ENCODE measurements at regions not wholly inside any gene's neighbourhood (a gene's known extent, or its start where the extent isn't known, plus 50 kb on each side); places are given as distances from the start of the nearest gene placed in this dataset.
A peak's percentile ranks its signal among the peaks of the same experiment; 100 is the strongest.
"Not testable (repeated sequence)": the region's sequence is repeated elsewhere in the genome, so short reads cannot be mapped to it uniquely, and the experiment has no call there.

DNA sequence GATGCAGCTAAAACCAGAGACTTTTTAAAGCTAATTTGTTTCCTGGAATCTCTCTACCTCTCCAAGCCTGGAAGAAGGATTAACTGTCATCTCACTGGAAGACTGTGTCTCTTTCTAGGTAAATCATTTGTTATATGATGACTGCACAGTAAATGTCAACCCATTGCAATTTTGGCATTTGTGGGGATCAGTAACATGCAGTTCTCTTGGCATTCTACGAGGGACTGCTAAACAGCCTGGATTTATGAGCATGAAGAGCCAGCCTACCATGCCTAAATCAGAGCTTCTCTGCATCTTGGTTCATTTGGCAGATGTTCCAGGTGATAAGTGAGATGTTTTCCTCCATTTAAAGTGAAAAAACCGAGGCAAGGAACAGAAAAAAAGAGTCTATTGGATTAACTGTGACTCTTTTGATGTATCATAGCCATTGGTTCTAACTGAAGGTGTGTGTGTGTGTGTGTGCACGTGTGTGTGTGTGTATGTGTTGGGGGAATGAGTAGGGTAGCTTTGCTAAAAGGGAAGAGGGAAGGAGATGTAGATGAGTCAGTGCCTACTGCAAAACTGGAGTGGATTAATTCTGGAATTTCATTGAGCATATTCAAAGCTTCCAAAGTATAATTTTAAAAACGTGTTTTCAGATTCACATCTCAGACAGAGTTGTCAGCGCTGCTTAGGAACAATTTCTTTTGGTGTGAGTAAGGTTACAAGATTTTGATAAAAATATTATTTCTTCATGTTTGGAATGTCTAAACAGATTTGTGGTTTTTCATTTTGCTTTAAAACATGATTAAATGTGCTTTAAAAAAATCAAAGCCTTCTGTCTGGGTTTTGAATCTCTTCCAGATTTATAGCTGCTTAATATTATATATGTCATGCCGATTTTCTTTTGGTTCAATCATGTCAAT is 123.2 kb upstream of the LNX1 start:
- DNase-seq (ENCODE audit: low read depth): peak; percentile 73

DNA sequence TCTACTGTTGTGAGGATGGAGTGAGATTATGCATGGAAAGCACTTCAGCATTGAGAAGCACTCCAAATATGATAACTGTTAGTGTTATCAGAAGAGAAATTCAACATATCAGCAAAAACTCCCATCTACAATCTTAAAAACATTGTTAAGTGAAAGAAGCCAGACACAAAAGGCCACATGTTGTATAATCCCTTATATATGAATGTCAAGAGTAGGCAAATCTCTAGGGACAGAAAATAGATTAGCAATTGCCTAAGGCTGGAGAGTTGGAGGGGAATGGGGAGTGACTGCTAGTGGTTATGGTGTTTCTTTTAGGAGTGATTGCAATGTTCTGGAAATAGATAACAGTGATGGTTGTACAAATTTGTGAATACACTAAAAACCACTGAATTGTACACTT is 122.5 kb upstream of the LNX1 start:
- no peak for DNase-seq (ENCODE audit: low read depth)

DNA sequence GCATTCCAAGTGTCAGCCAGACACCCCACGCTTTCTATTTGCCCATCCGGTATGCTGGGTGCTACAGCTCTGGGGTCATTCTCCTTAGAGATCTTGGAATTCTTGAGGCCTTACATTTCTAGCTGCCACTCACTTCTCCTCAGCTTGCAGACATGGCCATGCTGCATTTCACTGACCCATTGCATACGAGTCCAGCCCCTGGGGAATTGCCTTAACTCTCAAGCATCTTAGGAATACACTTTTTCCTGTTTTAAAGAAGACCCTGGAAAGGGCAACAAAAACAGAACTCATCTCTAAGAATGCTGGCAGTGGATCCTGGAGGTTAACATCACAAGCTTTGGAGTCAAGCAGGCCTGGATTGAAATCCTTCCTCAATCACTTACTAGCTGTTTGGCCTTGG is 122.0 kb upstream of the LNX1 start:
- DNase-seq (ENCODE audit: low read depth): peak; percentile 36

DNA sequence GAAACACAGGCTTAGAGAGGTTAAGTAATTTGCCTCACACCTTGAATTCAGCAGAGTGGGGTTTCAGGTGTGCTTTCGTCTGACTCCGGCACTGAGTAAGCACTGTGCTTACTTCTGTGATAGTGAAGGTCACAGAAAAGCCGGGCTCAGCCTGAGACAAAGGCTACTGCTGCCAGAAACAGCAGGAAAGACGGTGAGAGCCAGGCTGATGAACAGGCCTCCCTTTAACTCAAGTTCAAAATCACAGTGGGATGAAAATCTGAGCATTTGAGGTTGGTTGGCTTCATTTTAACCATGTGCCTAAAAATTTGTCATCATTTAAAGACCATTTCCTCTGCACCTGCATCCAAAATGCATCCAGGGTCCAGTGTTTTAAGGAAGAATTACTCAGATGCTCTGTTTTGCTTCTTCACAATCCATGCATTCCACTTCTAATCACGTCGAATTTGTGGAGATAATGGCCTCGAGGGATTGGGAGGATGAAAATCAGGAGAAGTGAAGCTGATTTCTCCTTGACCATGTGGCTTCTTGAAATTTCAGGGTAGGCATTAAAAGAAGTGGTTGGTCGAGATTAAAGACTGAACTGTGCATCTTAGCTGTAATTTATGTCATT is 121.2 kb upstream of the LNX1 start:
- no peak for DNase-seq (ENCODE audit: low read depth)

DNA sequence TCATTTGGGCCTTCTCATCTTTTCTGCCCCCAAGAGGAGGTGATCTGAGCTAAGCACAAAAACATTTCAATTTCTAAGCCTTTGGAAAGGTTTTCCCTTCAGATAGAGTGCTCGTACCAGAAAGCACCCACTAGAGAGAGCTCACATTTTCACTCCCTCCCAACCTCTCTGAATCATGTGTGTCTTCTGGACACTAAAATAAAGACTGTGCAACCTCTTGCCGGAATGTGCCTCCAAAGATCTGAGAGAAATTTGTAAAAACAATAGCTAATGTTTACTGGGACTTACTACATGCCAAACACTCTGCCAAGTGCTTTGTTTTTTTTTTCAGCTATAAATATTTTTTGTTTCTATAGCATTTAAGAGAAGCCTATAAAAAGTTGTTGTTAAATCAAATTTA is 120.6 kb upstream of the LNX1 start:
- peak; percentile 63 for DNase-seq (ENCODE audit: low read depth)

DNA sequence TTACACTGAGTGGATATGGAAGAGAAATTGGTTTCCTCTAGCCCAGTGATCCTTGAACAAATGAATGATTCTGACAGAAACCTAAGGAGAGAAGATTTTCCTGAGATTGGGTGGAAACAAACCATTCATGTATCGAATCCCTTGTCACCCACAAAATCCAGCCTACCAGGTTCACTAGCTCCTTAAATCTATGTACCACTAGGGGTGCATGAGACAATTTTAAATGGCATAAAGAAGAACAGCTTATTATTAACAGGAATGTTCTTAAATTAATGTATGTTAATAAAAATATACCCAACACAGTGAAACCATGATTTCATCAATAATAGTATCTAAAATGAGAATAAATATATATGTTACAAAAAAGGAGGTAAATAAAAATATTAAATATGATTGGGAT is 118.4 kb upstream of the LNX1 start:
- no peak for DNase-seq (ENCODE audit: low read depth)

DNA sequence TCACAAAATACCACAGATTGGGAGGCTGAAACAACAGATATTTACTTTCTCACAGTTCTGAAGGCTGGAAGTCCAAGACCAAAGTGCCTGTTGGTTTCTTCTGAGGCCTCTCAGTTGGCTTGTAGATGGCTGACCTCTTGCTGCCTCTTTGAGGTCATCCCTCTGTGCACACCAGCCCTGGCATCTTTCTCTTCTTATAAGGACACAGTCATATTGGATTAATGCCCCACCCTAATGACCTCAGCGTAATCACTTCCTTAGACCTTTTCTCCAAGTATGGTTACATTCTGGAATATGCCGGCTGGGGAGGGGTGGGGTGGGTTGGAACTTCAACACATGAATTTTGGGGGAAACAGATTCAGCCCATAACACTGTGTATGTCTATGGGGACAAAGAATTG is 116.2 kb upstream of the LNX1 start:
- DNase-seq (ENCODE audit: low read depth): no peak

DNA sequence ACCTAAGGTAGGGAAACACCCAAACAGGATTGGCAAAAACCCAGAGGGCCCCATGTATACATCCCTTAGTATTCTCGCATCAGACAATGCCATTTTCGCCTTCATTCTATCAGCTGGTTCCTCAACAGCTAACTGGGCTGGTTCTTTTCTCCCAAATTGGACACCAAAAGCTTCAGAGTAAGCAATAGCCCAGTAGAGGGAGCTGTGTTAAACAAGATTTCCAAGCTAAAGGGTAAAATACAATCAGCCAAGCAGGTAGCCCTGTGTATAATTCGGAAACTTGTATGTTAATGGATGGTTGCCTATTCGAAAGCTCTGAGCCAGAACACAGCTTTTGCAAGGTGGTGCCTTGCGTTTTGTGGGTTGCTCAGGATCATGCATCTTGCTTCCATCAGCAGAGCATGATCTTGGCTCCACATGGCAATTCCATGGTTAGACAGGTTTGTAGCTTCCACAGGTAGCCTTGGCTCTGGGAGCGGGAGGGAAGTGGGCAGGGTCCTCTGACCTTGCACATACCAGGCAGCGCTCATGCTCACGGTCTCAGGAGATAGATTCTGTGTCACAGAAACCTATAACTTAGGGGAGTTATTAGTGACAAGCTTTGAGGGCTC is 115.2 kb upstream of the LNX1 start:
- peak; percentile 62 for DNase-seq (ENCODE audit: low read depth)

DNA sequence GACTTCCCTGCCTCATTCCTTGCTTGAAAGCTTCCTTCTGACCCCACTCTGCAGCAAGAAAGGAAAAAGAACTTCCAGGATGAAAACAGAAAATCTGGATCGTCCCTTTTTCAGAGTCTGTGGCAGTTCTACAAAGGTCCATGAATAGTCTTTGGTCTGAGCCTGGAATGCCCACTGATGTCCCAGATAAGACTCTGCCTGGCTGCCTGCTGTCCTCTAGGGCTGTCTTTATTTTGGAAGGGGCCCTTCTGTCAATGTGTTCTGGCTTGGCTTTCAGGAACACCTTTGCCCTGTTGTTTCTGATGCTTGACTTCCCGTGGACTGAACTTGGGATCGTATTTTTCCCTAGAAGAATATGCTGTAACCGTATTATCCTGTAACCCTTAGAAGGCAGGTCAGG is 114.7 kb upstream of the LNX1 start:
- no peak for DNase-seq (ENCODE audit: low read depth)

DNA sequence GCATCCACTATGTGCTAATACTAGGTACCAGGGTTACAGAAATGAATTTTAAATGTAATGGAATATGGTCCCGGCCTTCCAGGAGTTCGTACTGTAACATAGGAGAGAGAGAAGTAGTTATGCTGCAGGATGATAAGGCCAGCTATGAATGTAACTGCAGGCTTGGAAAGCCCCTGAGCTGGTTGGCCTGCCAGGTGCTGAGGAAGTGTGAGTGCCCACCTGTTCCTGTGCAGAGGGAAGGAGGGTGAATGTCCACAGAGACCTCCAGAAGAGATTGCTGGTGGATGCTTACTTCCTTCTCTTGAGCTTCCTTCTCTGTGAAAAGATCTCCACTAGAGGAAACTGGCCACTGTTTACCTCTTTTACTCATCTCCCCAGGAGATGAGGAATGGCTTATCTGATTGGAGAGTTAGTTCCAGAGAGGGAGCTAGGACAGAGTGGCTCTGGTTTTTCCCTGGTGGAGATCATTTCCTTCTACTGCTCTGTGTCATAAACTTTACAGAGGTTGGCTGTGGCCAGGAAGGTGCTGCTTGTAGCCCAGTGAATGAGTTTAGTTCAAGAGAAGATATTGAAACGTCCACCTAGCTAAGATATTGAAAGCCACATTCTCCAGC is 114.0 kb upstream of the LNX1 start:
- DNase-seq (ENCODE audit: low read depth): no peak

DNA sequence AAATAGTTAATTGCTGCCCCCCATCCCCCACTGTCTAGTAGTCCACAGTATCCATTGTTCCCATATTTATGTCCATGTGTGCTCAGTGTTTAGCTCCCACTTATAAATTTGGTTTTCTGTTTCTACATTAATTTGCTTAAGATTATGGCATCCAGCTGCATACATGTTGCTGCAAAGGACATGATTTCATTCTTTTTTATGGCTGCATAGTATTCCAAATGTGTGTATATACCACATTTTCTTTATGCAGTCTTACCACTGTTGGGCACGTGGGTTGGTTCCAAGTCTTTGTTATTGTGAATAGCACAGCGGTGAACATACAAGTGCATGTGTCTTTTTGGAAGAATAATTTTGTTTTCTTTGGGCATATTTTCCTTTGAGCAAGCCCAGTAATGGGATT is 113.0 kb upstream of the LNX1 start:
- no peak for DNase-seq (ENCODE audit: low read depth)

DNA sequence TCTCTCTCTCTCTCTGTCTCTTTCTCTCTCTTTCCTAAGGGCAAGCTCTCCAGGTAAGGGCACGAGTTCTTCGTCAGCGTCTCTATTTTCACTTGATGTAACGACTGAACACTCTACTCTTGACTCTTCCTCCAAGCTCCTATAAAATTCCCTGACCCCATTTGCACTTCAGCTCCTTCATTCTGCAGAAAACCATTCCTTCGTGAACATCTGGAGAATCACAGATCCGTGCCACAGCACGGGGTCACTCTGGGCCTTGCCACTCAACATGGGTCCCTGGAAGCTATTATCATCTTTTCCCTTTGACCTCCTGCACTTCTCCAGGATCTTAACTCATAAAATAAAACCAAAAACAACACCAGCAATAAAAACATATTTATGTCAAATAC is 112.0 kb upstream of the LNX1 start:
- no peak for DNase-seq (ENCODE audit: low read depth)

DNA sequence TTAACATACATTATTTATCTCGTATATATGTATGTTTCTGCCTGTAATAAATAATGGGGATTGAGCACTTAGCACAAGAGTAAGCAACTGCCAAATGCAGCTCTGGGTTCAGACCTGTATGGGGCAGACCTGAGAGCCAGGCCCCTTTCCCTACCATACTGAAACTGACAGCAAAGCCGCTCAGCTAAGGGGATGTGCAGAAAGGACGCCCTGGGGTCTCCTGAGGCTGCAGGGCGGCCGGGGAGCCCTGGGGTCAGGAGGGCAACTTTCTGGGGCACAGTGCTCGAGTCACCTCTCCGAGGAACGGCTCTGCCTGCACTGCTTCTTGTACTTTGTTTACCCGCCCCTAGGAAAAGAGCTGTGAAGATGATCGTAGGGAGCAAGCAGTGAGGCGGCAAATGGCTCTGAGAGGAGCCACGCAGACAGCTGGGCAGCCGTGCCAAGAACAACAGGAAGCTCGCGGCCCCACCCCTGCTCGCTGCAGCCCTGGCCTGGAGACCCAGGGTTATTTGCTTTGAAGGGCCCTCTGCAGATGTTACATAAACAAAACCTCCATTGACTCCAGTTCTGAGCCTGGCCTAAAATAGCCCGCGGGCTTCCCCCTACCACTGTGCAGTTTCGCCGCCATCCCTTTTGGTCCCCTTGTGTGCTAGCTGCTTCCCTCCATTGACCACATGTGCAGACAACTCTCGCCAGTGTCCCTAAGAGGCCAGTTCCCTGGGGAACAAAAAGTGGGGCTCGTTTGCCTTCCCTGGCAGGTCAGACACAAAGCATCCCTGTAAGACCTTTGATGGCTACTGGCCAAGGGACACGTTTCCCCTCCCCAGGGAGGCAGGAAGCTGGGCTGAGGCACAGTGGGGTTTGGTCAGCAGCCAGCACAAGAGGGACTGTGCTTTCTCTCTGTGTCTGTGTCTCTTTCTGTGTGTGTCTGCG is 111.3 kb upstream of the LNX1 start:
- DNase-seq (ENCODE audit: low read depth): peak; percentile 82

DNA sequence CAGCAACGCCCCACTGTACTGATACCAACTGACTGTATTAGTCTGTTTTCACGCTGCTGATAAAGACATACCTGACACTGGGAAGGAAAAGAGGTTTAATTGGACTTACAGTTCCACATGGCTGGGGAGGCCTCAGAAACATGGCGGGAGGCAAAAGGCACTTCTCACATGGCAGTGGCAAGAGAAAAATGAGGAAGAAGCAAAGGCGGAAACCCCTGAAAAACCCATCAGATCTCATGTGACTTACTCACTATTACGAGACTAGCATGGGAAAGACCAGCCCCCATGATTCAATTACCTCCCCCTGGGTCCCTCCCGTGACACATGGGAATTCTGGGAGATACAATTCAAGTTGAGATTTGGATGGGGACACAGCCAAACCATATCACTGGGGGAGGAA is 110.0 kb upstream of the LNX1 start:
- not testable (repeated sequence) for DNase-seq (ENCODE audit: low read depth)

DNA sequence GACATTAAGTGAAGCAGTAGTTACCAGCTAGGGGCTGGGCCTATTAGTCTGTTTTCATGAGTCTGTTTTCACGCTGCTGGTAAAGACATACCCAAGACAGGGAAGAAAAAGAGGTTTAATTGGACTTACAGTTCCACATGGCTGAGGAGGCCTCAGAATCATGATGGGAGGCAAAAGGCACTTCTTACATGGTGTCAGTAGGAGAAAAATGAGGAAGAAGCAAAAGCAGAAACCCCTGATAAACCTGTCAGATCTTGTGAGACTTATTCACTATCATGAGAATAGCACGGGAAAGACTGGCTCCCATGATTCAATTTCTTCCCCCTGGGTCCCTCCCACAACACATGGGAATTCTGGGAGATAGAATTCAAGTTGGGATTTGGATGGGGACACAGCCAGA is 108.0 kb upstream of the LNX1 start:
- not testable (repeated sequence) for DNase-seq (ENCODE audit: low read depth)

DNA sequence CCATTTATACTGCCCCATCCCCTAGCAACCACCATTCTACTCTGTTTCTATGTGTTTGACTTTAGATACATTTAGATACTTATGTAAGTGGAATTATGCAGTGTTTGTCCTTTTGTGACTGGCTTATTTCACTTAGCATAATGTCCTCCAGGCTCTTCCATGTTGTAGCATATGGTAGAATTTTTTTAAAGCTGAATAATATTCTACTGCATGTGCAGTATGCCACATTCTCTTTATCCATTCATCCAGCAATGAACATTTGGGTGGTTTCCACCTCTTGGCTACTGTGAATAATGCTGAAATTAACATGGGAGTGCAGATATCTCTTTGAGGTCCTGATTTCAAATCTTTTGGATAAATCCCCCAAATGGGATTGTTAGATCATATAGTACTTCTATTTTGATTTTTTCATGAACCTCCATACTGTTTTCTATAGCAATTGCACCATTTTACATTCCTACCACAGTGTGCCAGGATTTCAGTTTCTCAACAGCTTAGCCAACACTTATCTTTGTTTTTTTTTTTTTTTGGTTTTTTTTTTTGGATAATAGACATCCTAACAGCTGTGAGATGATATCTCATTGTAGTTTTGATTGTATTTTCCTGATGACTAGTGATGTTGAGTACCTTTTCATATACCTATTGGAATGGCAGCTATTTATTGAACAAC is 105.9 kb upstream of the LNX1 start:
- peak; percentile 28 for DNase-seq (ENCODE audit: low read depth)

DNA sequence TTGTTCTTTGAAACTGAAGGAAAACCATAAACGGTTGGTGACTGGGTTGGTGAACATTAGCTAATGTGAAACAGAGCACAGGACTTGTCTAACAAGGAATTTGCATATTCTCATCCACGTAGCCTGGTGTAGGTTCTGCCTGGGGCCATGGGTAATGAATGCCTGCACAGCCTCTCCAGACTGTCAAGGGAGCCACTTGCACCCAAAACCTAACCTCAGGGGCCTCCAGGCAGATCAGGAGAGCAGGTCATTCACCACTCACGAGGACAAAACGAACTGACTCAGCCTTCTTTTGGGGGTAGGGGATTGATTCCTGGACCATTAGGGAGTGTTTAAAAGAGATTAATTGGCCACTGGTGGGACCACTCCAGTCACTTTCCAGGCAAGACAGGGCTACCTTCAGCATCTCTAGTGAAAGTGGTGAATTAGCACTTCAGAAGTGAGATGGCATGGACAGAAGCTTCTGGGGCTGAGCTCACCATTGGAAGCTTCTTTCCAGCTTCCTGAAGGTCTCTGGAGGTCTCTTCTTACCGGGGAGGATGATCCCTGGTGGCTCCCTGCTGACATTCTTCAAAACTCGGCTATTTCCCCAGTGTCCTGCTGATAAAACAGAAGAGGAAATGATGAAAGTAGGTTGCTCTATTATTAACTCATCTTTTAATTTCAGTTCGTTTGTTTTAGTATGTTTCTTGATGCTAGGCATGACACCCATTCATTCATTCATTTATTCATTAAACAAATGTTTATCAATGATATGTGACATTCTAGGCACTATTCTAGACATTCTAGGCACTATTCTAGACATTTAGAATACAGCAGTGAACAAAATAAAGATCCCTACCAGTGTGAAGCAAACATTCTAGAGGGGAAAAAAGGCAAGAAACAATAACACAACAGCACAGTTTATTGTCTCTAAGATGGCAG is 104.5 kb upstream of the LNX1 start:
- DNase-seq (ENCODE audit: low read depth): no peak

DNA sequence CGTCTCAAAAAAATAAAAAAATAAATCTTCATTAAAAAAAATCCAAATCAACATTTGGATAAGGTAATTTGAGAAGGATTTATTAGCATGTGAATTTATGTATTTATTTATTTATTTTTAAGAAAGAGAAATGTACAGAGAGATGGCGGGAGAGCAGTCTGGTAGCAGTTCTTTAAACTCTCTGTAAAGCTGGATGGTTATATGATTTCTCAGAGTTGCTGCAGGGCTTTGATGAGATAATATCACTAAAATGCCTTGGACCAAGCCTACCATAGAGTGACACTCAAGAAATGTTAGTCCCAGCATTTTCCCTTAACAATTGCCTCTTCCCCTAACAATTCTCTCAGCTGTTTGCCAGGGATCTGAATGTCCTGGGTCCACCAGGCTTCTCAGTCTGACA is 103.4 kb upstream of the LNX1 start:
- peak; percentile 17 for DNase-seq (ENCODE audit: low read depth)

DNA sequence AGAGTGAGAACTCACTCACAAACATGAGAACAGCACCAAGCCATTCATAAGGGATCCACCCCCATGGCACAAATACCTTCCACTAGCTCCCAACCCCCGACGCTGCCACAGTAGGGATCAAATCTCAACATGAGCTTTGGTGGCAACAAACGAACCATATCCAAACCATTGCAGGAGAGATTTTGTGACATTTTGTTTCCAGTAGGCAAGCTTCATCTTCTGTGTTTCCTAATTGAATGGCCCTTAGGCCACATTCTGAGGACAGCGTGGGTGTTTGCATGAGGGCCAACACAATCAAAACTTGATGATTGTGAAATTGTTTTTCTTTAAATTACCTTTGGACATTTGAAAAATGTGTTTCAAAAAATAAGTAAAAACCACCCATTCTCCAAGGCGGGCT is 102.6 kb upstream of the LNX1 start:
- DNase-seq (ENCODE audit: low read depth): peak; percentile 95

DNA sequence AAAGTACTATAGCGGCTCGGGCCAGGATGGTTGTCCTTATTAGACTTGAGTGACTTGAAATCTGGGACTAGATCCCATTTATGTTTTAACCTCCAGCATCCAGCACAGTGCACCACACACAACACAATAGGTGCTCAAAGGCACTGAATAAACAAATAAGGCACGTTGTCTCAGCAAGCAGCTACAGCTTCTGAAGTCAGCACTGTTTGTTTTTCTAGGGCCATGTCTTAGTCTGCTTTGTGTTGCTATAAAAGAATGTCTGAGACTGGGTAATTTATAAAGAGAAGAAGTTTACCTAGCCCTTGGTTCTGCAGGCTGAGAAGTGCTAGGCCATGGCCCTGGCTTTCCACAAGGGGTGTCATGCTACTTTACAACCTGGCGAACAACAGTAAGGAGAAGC is 102.1 kb upstream of the LNX1 start:
- DNase-seq (ENCODE audit: low read depth): no peak

Data from fibroblast of gingiva (primary cell).